OCI-LY1 (cell line): ENCODE measurements at regions not wholly inside any gene's neighbourhood (a gene's known extent, or its start where the extent isn't known, plus 50 kb on each side); places are given as distances from the start of the nearest gene placed in this dataset.

Source experiments
- H2AFZ ChIP-seq: fragments of 200-600 bp; sonication (generic), shearing (Covaris generic); 2 replicates; pipeline ENCODE4 v1.6.0; 2014; ENCODE audit warnings: antibody characterized with exemption, mild to moderate bottlenecking, low read length
- H3F3A ChIP-seq: fragments of 200-600 bp; sonication (generic), shearing (Covaris generic); 2 replicates; pipeline ENCODE4 v1.6.0; 2014; ENCODE audit warnings: mild to moderate bottlenecking, antibody characterized with exemption, low read length, moderate library complexity; ENCODE audit not compliant: insufficient read depth
- H3K27ac ChIP-seq: fragments of 200-600 bp; sonication (generic); 2 replicates; pipeline ENCODE4 v1.5.1; 2014; ENCODE audit warnings: low read length, mixed run types, mild to moderate bottlenecking, low read depth; ENCODE audit not compliant: poor library complexity, severe bottlenecking
- H3K27me3 ChIP-seq: fragments of 200-600 bp; sonication (generic); 2 replicates; pipeline ENCODE4 v1.6.0; 2014; ENCODE audit warnings: antibody characterized with exemption, mild to moderate bottlenecking, low read length, moderate library complexity; ENCODE audit not compliant: insufficient read depth
- H3K36me3 ChIP-seq: fragments of 200-600 bp; sonication (generic); 2 replicates; pipeline ENCODE4 v1.6.1; 2014; ENCODE audit warnings: mild to moderate bottlenecking, antibody characterized with exemption, low read length, moderate library complexity, mixed read lengths; ENCODE audit not compliant: insufficient read depth
- H3K4me1 ChIP-seq: fragments of 200-600 bp; sonication (generic); 2 replicates; pipeline ENCODE4 v1.5.1; 2014; ENCODE audit warnings: mild to moderate bottlenecking, low read length, moderate library complexity; ENCODE audit not compliant: insufficient read depth, severe bottlenecking
- H3K4me2 ChIP-seq: fragments of 200-600 bp; sonication (generic), shearing (Covaris generic); 2 replicates; pipeline ENCODE4 v1.6.1; 2014; ENCODE audit warnings: low read length
- H3K4me3 ChIP-seq: fragments of 200-600 bp; sonication (generic); 2 replicates; pipeline ENCODE4 v1.5.1; 2014; ENCODE audit warnings: low read length, low read depth, mild to moderate bottlenecking, mixed read lengths; ENCODE audit not compliant: poor library complexity, severe bottlenecking
- H3K79me2 ChIP-seq: fragments of 200-600 bp; shearing (Covaris generic); 2 replicates; pipeline ENCODE4 v1.6.1; 2016; ENCODE audit warnings: mixed run types, low read length, mixed read lengths; ENCODE audit not compliant: insufficient read depth
- H3K9ac ChIP-seq: fragments of 200-600 bp; sonication (generic), shearing (Covaris generic); 2 replicates; pipeline ENCODE4 v1.6.1; 2014; ENCODE audit warnings: mild to moderate bottlenecking, low read length, mixed read lengths
- H3K9me2 ChIP-seq: fragments of 200-600 bp; sonication (generic), shearing (Covaris generic); 2 replicates; pipeline ENCODE4 v1.6.1; 2014; ENCODE audit warnings: low read depth, mild to moderate bottlenecking, low read length, mixed read lengths
- H3K9me3 ChIP-seq: fragments of 200-600 bp; shearing (Covaris generic); 2 replicates; pipeline ENCODE4 v1.6.1; 2014; ENCODE audit warnings: low read length, mixed read lengths
- H4K20me1 ChIP-seq: fragments of 200-600 bp; sonication (generic), shearing (Covaris generic); 2 replicates; pipeline ENCODE4 v1.6.0; 2016; ENCODE audit warnings: mild to moderate bottlenecking, low read length; ENCODE audit not compliant: insufficient read depth
- EZH2 ChIP-seq: fragments of 200-600 bp; sonication (generic), shearing (Covaris generic); IDR thresholded peaks from 2 replicates; pipeline ENCODE4 v1.8.0; 2017; ENCODE audit warnings: borderline replicate concordance, mixed run types, mild to moderate bottlenecking, antibody characterized with exemption, low read length, moderate library complexity, mixed read lengths
- TF ChIP-seq, protein P1 (sequence below): fragments of 200-600 bp; sonication (generic), shearing (Covaris generic); IDR thresholded peaks from 2 replicates; pipeline ENCODE4 v1.5.1; 2017; ENCODE audit warnings: mild to moderate bottlenecking, antibody characterized with exemption, low read length, moderate library complexity, mixed read lengths

DNA sequence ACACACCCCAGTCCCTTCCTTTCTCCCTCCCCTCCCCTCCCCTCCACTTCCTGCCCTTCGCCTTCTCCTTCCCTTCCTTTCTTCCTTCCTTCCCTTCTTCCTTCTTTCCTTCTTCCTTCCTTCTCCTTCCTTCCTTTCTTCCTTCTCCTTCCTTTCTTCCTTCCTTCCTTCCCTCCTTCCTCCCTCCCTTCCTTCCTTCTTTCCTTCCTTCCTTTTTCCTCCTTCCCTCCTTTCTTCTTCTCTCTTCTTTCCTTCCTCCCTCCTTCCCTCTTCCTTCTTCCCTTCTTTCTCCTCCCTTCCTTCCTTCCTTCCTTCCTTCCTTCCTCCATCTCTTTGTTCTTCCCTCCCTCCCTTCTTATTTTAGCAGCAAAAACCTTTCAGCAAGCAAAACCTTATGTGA is 162.1 kb downstream of the EFNB1 start:
- H3K4me3 ChIP-seq: no peak overlapping the region
- no peaks in the 10 kb centered on the region for H3K27me3 ChIP-seq
- TF ChIP-seq, protein P1, sequence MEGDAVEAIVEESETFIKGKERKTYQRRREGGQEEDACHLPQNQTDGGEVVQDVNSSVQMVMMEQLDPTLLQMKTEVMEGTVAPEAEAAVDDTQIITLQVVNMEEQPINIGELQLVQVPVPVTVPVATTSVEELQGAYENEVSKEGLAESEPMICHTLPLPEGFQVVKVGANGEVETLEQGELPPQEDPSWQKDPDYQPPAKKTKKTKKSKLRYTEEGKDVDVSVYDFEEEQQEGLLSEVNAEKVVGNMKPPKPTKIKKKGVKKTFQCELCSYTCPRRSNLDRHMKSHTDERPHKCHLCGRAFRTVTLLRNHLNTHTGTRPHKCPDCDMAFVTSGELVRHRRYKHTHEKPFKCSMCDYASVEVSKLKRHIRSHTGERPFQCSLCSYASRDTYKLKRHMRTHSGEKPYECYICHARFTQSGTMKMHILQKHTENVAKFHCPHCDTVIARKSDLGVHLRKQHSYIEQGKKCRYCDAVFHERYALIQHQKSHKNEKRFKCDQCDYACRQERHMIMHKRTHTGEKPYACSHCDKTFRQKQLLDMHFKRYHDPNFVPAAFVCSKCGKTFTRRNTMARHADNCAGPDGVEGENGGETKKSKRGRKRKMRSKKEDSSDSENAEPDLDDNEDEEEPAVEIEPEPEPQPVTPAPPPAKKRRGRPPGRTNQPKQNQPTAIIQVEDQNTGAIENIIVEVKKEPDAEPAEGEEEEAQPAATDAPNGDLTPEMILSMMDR: no peak
- no peak overlapping the region for H3K4me2 ChIP-seq
- no peaks in the 10 kb centered on the region for H3K4me1 ChIP-seq
- no peak overlapping the region for H3K9ac ChIP-seq
- no peaks in the 10 kb centered on the region for H3F3A ChIP-seq
- no peaks in the 10 kb centered on the region for H3K9me3 ChIP-seq
- H3K79me2 ChIP-seq: no peaks in the 10 kb centered on the region
- H4K20me1 ChIP-seq: no peaks in the 10 kb centered on the region
- no peaks in the 10 kb centered on the region for H3K36me3 ChIP-seq
- H3K27ac ChIP-seq: no peak overlapping the region
- H2AFZ ChIP-seq: no peak overlapping the region
- no peaks in the 10 kb centered on the region for H3K9me2 ChIP-seq

DNA sequence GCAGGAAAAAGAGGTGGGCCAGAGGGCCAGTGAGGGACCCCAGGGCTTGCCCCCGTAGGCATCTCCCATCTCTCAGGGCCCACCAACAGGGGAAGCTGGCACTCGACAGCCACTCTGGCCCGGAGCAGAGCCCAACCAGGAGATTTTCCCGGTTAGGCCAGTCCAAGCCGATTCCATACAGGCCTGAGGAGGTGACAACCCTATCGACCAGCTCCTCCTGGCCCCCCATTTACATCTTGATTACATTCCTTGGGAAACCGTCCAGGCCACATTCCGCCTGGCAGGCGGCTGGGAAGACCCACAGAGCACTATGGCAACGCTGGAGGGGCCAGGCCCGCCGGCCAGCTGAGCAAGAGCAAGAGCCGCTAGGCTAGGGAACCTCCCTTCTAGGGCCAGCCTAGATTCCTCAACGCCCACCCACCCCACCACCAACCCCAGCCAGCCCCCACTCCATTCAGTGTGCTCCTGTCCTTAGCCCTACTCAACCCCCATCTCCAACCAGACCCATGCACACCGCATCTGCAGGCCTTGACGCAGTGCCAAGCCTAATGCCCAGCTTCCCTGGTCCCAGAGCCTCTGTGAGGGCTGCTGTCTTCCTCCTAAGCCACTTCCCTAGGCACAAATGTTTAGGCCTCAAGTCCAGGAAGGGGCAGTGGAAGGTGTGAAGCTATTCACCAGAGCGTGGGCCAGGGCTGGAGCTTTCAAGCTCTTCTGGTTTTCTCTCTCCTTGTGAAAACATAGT is 161.2 kb downstream of the EFNB1 start:
- no peaks in the 10 kb centered on the region for H3K79me2 ChIP-seq
- H2AFZ ChIP-seq: no peak overlapping the region
- H3K36me3 ChIP-seq: no peaks in the 10 kb centered on the region
- H3K4me3 ChIP-seq: no peak overlapping the region
- no peak overlapping the region for H3K9ac ChIP-seq
- no peaks in the 10 kb centered on the region for H3F3A ChIP-seq
- H4K20me1 ChIP-seq: no peaks in the 10 kb centered on the region
- H3K4me2 ChIP-seq: no peak overlapping the region
- H3K27me3 ChIP-seq: no peaks in the 10 kb centered on the region
- H3K9me3 ChIP-seq: no peaks in the 10 kb centered on the region
- H3K9me2 ChIP-seq: no peaks in the 10 kb centered on the region
- TF ChIP-seq, protein P1: no peak
- TF ChIP-seq EZH2: no peak
- no peaks in the 10 kb centered on the region for H3K4me1 ChIP-seq
- no peak overlapping the region for H3K27ac ChIP-seq

DNA sequence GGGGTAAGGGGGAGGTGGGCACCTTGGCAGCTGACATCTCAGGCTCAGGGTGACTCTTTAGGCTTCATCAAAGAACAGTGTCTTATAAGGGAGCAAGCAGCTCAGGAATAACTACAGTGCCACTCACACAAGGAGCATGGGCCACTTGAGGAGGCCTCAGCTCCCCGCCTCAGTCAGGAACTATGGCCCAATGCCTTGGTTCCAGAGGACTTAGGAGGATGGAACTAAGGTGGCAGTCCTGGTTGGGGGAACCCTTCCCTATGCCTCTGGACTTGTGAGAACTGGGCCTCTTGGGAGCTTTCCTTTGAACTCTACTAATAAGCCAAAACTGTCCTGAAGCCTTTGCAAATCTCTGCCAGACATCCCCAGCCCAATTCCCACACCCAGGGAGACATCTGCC is 160.6 kb downstream of the EFNB1 start:
- Histone ChIP-seq H3K9me2 (no peaks in the 10 kb centered on the region), H3K36me3 (no peaks in the 10 kb centered on the region), H3K9me3 (no peaks in the 10 kb centered on the region), H3K4me3 (no peak overlapping the region), H3K79me2 (no peaks in the 10 kb centered on the region), H3K27me3 (no peaks in the 10 kb centered on the region), H3K4me2 (no peak overlapping the region), H3K4me1 (no peaks in the 10 kb centered on the region), H3F3A (no peaks in the 10 kb centered on the region), H4K20me1 (no peaks in the 10 kb centered on the region), H2AFZ (no peak overlapping the region), H3K27ac (no peak overlapping the region), H3K9ac (no peak overlapping the region)
- TF ChIP-seq, protein P1: no peak
- TF ChIP-seq EZH2: no peak
